ENCODE measurements at regions not wholly inside any gene's neighbourhood (a gene's known extent, or its start where the extent isn't known, plus 50 kb on each side); places are given as distances from the start of the nearest gene placed in this dataset.

- Histone ChIP-seq H3K4me1 (ENCODE audit: insufficient read depth, low read length) (no peaks in the 10 kb centered on the region), H3K4me3 (ENCODE audit: low read depth in 1 of 2, low read length in 2 of 2) (no peak overlapping the region), H3K9me3 (ENCODE audit: low read length) (no peaks in the 10 kb centered on the region), H3K27me3 (ENCODE audit: control insufficient read depth in 1 of 2, insufficient read depth in 2 of 2, low read length in 2 of 2) (no peaks in the 10 kb centered on the region), H3K36me3 (ENCODE audit: insufficient read depth, low read length) (no peaks in the 10 kb centered on the region), H3K9ac (ENCODE audit: low read length) (no peak overlapping the region), H3K27ac (ENCODE audit: low read depth, low read length) (no peak overlapping the region)
Measured at GRCh38 chr11:95545116-95545875, 244.3 kb downstream of the FAM76B start.

GRCh38 chr11:95544095-95544856 lies 245.3 kb downstream of the FAM76B start:
- no peak overlapping the region for H3K9ac ChIP-seq (ENCODE audit: low read length)

GRCh38 chr11:95542868-95543551 lies 246.6 kb downstream of the FAM76B start:
- no peaks in the 10 kb centered on the region for H3K9me3 ChIP-seq (ENCODE audit: low read length)
- H3K9ac ChIP-seq (ENCODE audit: low read length): no peak overlapping the region
- H3K4me3 ChIP-seq (ENCODE audit: low read depth in 1 of 2, low read length in 2 of 2): no peak overlapping the region
- H3K36me3 ChIP-seq (ENCODE audit: insufficient read depth, low read length): no peaks in the 10 kb centered on the region
- H3K27ac ChIP-seq (ENCODE audit: low read depth, low read length): no peak overlapping the region
- H3K27me3 ChIP-seq (ENCODE audit: control insufficient read depth in 1 of 2, insufficient read depth in 2 of 2, low read length in 2 of 2): no peaks in the 10 kb centered on the region
- H3K4me1 ChIP-seq (ENCODE audit: insufficient read depth, low read length): no peaks in the 10 kb centered on the region

More at GRCh38 chr11:95544095-95544856, 245.3 kb downstream of the FAM76B start:
- Histone ChIP-seq H3K27ac (ENCODE audit: low read depth, low read length) (no peak overlapping the region), H3K27me3 (ENCODE audit: control insufficient read depth in 1 of 2, insufficient read depth in 2 of 2, low read length in 2 of 2) (no peaks in the 10 kb centered on the region), H3K9me3 (ENCODE audit: low read length) (no peaks in the 10 kb centered on the region), H3K36me3 (ENCODE audit: insufficient read depth, low read length) (no peaks in the 10 kb centered on the region), H3K4me3 (ENCODE audit: low read depth in 1 of 2, low read length in 2 of 2) (no peak overlapping the region), H3K4me1 (ENCODE audit: insufficient read depth, low read length) (no peaks in the 10 kb centered on the region)

GRCh38 chr11:95541715-95542114 lies 247.9 kb downstream of the FAM76B start:
- no peaks in the 10 kb centered on the region for H3K36me3 ChIP-seq (ENCODE audit: insufficient read depth, low read length)
- no peaks in the 10 kb centered on the region for H3K4me1 ChIP-seq (ENCODE audit: insufficient read depth, low read length)
- no peaks in the 10 kb centered on the region for H3K27me3 ChIP-seq (ENCODE audit: control insufficient read depth in 1 of 2, insufficient read depth in 2 of 2, low read length in 2 of 2)
- H3K9ac ChIP-seq (ENCODE audit: low read length): no peak overlapping the region
- H3K4me3 ChIP-seq (ENCODE audit: low read depth in 1 of 2, low read length in 2 of 2): no peak overlapping the region
- H3K27ac ChIP-seq (ENCODE audit: low read depth, low read length): no peak overlapping the region
- H3K9me3 ChIP-seq (ENCODE audit: low read length): no peaks in the 10 kb centered on the region

- H3K27ac ChIP-seq (ENCODE audit: low read depth, low read length): no peak overlapping the region
- H3K9me3 ChIP-seq (ENCODE audit: low read length): no peaks in the 10 kb centered on the region
- H3K4me3 ChIP-seq (ENCODE audit: low read depth in 1 of 2, low read length in 2 of 2): no peak overlapping the region
- no peak overlapping the region for H3K9ac ChIP-seq (ENCODE audit: low read length)
- no peaks in the 10 kb centered on the region for H3K36me3 ChIP-seq (ENCODE audit: insufficient read depth, low read length)
- H3K27me3 ChIP-seq (ENCODE audit: control insufficient read depth in 1 of 2, insufficient read depth in 2 of 2, low read length in 2 of 2): no peaks in the 10 kb centered on the region
- no peaks in the 10 kb centered on the region for H3K4me1 ChIP-seq (ENCODE audit: insufficient read depth, low read length)
Measured at GRCh38 chr11:95536047-95536690, 253.4 kb downstream of the FAM76B start.

GRCh38 chr11:95534809-95535208 lies 254.8 kb downstream of the FAM76B start:
- Histone ChIP-seq H3K9me3 (ENCODE audit: low read length) (no peaks in the 10 kb centered on the region), H3K36me3 (ENCODE audit: insufficient read depth, low read length) (no peaks in the 10 kb centered on the region)

GRCh38 chr11:95534226-95534625 lies 255.4 kb downstream of the FAM76B start:
- Histone ChIP-seq H3K36me3 (ENCODE audit: insufficient read depth, low read length) (no peaks in the 10 kb centered on the region), H3K9ac (ENCODE audit: low read length) (no peak overlapping the region), H3K27me3 (ENCODE audit: control insufficient read depth in 1 of 2, insufficient read depth in 2 of 2, low read length in 2 of 2) (no peaks in the 10 kb centered on the region), H3K4me1 (ENCODE audit: insufficient read depth, low read length) (no peaks in the 10 kb centered on the region), H3K4me3 (ENCODE audit: low read depth in 1 of 2, low read length in 2 of 2) (no peak overlapping the region), H3K27ac (ENCODE audit: low read depth, low read length) (no peak overlapping the region), H3K9me3 (ENCODE audit: low read length) (no peaks in the 10 kb centered on the region)

More at GRCh38 chr11:95534809-95535208, 254.8 kb downstream of the FAM76B start:
- no peak overlapping the region for H3K27ac ChIP-seq (ENCODE audit: low read depth, low read length)
- no peak overlapping the region for H3K9ac ChIP-seq (ENCODE audit: low read length)
- no peak overlapping the region for H3K4me3 ChIP-seq (ENCODE audit: low read depth in 1 of 2, low read length in 2 of 2)
- no peaks in the 10 kb centered on the region for H3K27me3 ChIP-seq (ENCODE audit: control insufficient read depth in 1 of 2, insufficient read depth in 2 of 2, low read length in 2 of 2)
- no peaks in the 10 kb centered on the region for H3K4me1 ChIP-seq (ENCODE audit: insufficient read depth, low read length)

- Histone ChIP-seq H3K27ac (ENCODE audit: low read depth, low read length) (no peak overlapping the region), H3K4me3 (ENCODE audit: low read depth in 1 of 2, low read length in 2 of 2) (no peak overlapping the region), H3K36me3 (ENCODE audit: insufficient read depth, low read length) (no peaks in the 10 kb centered on the region), H3K9me3 (ENCODE audit: low read length) (no peaks in the 10 kb centered on the region), H3K4me1 (ENCODE audit: insufficient read depth, low read length) (no peaks in the 10 kb centered on the region), H3K9ac (ENCODE audit: low read length) (no peak overlapping the region), H3K27me3 (ENCODE audit: control insufficient read depth in 1 of 2, insufficient read depth in 2 of 2, low read length in 2 of 2) (no peaks in the 10 kb centered on the region)
Measured at GRCh38 chr11:95531116-95531515, 258.5 kb downstream of the FAM76B start.

- H3K4me3 ChIP-seq (ENCODE audit: low read depth in 1 of 2, low read length in 2 of 2): no peak overlapping the region
- no peaks in the 10 kb centered on the region for H3K27me3 ChIP-seq (ENCODE audit: control insufficient read depth in 1 of 2, insufficient read depth in 2 of 2, low read length in 2 of 2)
- no peaks in the 10 kb centered on the region for H3K4me1 ChIP-seq (ENCODE audit: insufficient read depth, low read length)
- no peak overlapping the region for H3K9ac ChIP-seq (ENCODE audit: low read length)
- no peaks in the 10 kb centered on the region for H3K36me3 ChIP-seq (ENCODE audit: insufficient read depth, low read length)
- H3K27ac ChIP-seq (ENCODE audit: low read depth, low read length): no peak overlapping the region
- no peaks in the 10 kb centered on the region for H3K9me3 ChIP-seq (ENCODE audit: low read length)
Measured at GRCh38 chr11:95524314-95525036, 265.1 kb downstream of the FAM76B start.

- H3K9ac ChIP-seq (ENCODE audit: low read length): no peak overlapping the region
- no peaks in the 10 kb centered on the region for H3K9me3 ChIP-seq (ENCODE audit: low read length)
- no peak overlapping the region for H3K4me3 ChIP-seq (ENCODE audit: low read depth in 1 of 2, low read length in 2 of 2)
- H3K27me3 ChIP-seq (ENCODE audit: control insufficient read depth in 1 of 2, insufficient read depth in 2 of 2, low read length in 2 of 2): no peaks in the 10 kb centered on the region
- H3K36me3 ChIP-seq (ENCODE audit: insufficient read depth, low read length): no peaks in the 10 kb centered on the region
- H3K4me1 ChIP-seq (ENCODE audit: insufficient read depth, low read length): no peaks in the 10 kb centered on the region
- H3K27ac ChIP-seq (ENCODE audit: low read depth, low read length): no peak overlapping the region
Measured at GRCh38 chr11:95522874-95523273, 266.7 kb downstream of the FAM76B start.

Measured in muscle layer of colon (tissue), 2 donors.